MCF 10A (cell line): ENCODE measurements at regions not wholly inside any gene's neighbourhood (a gene's known extent, or its start where the extent isn't known, plus 50 kb on each side); places are given as distances from the start of the nearest gene placed in this dataset.

Experiments used
- BruUV-seq: library from RNA; stranded (reverse); fragments of 400-500 nt; replicated peaks from 2 replicates; lab custom pipeline; 2021; lab: Mats Ljungman, UMichigan
- CTCF ChIA-PET: fragments of 300-600 bp; sonication (Branson Sonifier 250); formaldehyde crosslinking; extraction: SDS; loops from one replicate; lab custom pipeline; 2021; ENCODE audit warnings: antibody characterized with exemption, inconsistent platforms; lab: Yijun Ruan, JAX
- POLR2A ChIA-PET: fragments of 300-600, 350-650 bp; sonication (Branson Sonifier 250); formaldehyde crosslinking; extraction: SDS; loops from one replicate; lab custom pipeline; 2020; ENCODE audit warnings: antibody characterized with exemption, inconsistent platforms; lab: Yijun Ruan, JAX
- DNase-seq: peaks from one replicate; pipeline ENCODE4 v3.0.0-alpha.2; 2018; ENCODE audit not compliant: unreplicated experiment
- H3K27ac Mint-ChIP-seq: one replicate; pipeline ENCODE4 v1.8.0; 2022; ENCODE audit warnings: mild to moderate bottlenecking, low read depth, mixed read lengths; ENCODE audit not compliant: unreplicated experiment
- H3K27me3 Mint-ChIP-seq: one replicate; pipeline ENCODE4 v1.8.0; 2022; ENCODE audit warnings: mixed read lengths; ENCODE audit not compliant: insufficient read depth, unreplicated experiment
- H3K36me3 Mint-ChIP-seq: one replicate; pipeline ENCODE4 v1.8.0; 2022; ENCODE audit warnings: mild to moderate bottlenecking, moderate library complexity, mixed read lengths; ENCODE audit not compliant: insufficient read depth, unreplicated experiment
- H3K4me1 Mint-ChIP-seq: one replicate; pipeline ENCODE4 v1.8.0; 2022; ENCODE audit warnings: mixed read lengths; ENCODE audit not compliant: insufficient read depth, unreplicated experiment
- H3K4me3 Mint-ChIP-seq: one replicate; pipeline ENCODE4 v1.8.0; 2022; ENCODE audit warnings: mild to moderate bottlenecking, moderate library complexity, mixed read lengths; ENCODE audit not compliant: unreplicated experiment
- H3K9me3 Mint-ChIP-seq: one replicate; pipeline ENCODE4 v1.8.0; 2022; ENCODE audit warnings: mixed read lengths; ENCODE audit not compliant: unreplicated experiment
- intact Hi-C: fragments of 100-400 bp; cut with micrococcal nuclease; formaldehyde crosslinking; loops from 2 replicates; pipeline ENCODE4 v1.14.1; 2022
- TF ChIP-seq, protein P1 (sequence below): fragments of 200-600 bp; IDR thresholded peaks from one replicate; pipeline ENCODE4 v1.8.0; 2022; ENCODE audit warnings: antibody characterized with exemption, mild to moderate bottlenecking; ENCODE audit not compliant: unreplicated experiment

DNA sequence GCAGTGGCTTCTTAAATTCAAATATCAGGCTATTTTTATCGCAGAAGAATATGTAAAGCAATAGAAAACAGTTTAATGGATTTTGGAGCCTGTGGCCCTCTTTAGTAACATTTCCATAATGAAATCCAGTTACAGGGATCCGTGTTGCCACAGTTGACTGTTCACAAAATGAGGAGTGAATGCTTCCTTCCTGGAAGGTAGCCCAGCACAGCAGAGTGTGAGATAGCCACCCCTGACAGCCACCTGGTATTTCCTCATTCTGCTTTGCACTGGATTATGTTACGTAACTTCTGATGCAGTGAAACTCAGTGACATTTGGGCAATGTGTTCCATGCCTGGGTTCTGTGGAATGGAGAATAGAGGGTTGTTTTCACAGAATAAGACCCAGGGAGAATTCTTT is 517.2 kb downstream of the RBFOX1 start:
- TF ChIP-seq, protein P1, sequence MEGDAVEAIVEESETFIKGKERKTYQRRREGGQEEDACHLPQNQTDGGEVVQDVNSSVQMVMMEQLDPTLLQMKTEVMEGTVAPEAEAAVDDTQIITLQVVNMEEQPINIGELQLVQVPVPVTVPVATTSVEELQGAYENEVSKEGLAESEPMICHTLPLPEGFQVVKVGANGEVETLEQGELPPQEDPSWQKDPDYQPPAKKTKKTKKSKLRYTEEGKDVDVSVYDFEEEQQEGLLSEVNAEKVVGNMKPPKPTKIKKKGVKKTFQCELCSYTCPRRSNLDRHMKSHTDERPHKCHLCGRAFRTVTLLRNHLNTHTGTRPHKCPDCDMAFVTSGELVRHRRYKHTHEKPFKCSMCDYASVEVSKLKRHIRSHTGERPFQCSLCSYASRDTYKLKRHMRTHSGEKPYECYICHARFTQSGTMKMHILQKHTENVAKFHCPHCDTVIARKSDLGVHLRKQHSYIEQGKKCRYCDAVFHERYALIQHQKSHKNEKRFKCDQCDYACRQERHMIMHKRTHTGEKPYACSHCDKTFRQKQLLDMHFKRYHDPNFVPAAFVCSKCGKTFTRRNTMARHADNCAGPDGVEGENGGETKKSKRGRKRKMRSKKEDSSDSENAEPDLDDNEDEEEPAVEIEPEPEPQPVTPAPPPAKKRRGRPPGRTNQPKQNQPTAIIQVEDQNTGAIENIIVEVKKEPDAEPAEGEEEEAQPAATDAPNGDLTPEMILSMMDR: no peak
- Mint-ChIP-seq H3K27ac (no peak overlapping the region), H3K4me3 (no peak overlapping the region), H3K36me3 (no peaks in the 10 kb centered on the region), H3K27me3 (no peaks in the 10 kb centered on the region), H3K9me3 (peaks cover 51% of the 10 kb centered on the region), H3K4me1 (no peaks in the 10 kb centered on the region)
- no peak for DNase-seq
- BruUV-seq: no TSS peak
- intact Hi-C loops: no loop called here
- CTCF ChIA-PET: no interaction called here
- POLR2A ChIA-PET: no interaction called here

DNA sequence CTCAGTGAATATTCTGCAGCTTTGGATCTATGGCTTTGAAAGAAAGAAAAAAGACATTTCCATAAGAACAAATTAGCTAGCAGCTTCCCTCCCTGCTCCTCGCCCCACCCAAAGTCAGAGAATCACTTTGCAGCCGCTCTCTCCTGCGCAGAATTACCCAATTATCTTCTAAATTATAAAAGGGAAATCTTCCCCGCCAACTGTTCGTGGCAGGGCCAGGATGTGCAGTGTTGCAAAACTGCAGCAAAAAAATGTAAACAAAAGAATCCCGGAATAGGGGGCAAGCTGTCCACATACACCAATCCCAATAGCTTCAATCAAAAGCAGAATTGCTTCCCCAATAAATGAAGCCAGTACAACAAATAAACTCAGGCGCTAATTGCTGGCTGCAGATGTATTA is 510.6 kb downstream of the RBFOX1 start:
- H3K4me1 Mint-ChIP-seq: no peaks in the 10 kb centered on the region
- no peak overlapping the region for H3K4me3 Mint-ChIP-seq
- DNase-seq: no peak
- no peaks in the 10 kb centered on the region for H3K27me3 Mint-ChIP-seq
- TF ChIP-seq, protein P1: no peak
- intact Hi-C loops: no loop called here
- BruUV-seq: no TSS peak
- POLR2A ChIA-PET: no interaction called here
- CTCF ChIA-PET: no interaction called here
- peaks cover 22% of the 10 kb centered on the region for H3K9me3 Mint-ChIP-seq
- H3K27ac Mint-ChIP-seq: no peak overlapping the region
- H3K36me3 Mint-ChIP-seq: no peaks in the 10 kb centered on the region

DNA sequence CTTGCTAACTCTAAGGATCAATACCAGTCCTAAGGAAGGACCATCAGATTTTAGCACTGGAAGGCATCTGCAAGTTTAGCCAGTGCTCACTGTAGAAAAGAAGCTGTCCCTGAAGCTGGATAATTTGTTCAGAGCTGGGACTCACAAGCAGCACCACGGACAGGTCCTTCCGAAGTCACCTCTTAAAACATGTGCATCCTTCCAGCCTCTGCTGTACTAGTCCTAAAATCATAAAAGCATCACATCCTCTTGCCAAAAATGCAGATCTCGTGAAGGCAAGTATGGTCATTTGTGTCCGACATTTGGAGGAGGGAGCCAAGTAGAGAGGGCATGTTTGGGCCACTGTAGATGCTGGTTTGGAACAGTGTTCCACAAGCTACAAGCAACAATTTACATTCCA is 506.9 kb downstream of the RBFOX1 start:
- Mint-ChIP-seq H3K9me3 (peaks cover 20% of the 10 kb centered on the region), H3K27ac (no peak overlapping the region), H3K36me3 (no peaks in the 10 kb centered on the region), H3K27me3 (no peaks in the 10 kb centered on the region), H3K4me1 (no peaks in the 10 kb centered on the region), H3K4me3 (no peak overlapping the region)
- CTCF ChIA-PET: interaction anchor here (0.5 to 0.6 kb wide), 2 partner anchors 47 to 549 kb away, joined by 3 read pairs; no protein-coding TSS in a partner anchor
- POLR2A ChIA-PET: no interaction called here
- intact Hi-C loops: no loop called here
- DNase-seq: no peak
- TF ChIP-seq, protein P1: no peak
- BruUV-seq: no TSS peak

DNA sequence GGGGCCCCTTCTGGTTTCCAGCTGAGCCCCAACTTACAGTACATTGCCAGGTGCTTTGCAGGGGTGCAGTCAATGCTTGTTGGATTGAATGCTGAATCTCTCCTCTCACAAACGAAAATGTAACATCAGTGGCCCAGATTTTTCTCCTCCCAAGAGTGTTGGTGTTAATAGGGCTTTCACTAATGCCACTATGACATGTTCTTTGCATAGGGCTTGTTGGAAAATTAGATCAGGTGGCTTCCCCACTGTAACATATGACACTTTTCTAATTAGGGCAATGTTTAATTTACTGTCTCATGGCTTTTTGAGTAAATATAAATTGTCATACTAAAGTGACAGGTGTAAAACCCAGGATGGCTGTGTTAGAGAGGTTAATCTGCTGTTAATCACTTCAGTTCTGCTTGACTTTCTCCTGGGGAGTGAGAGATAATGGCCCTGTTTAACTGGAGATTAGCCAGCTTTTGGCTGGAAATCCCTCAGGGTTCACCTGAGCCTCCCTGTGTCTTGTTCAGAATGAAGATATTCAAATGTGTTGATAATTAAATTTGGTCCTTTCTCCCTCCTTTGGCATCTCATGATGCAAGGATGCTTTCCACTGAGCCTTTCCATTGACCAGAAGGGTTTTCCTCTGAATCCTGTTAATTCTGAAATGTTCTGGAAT is 502.3 kb downstream of the RBFOX1 start:
- H3K27me3 Mint-ChIP-seq: no peaks in the 10 kb centered on the region
- H3K4me1 Mint-ChIP-seq: no peaks in the 10 kb centered on the region
- H3K9me3 Mint-ChIP-seq: peaks cover 39% of the 10 kb centered on the region
- BruUV-seq: no TSS peak
- TF ChIP-seq, protein P1: no peak
- ChIA-PET POLR2A (no interaction called here), CTCF (no interaction called here)
- intact Hi-C loops: no loop called here
- DNase-seq: no peak
- no peaks in the 10 kb centered on the region for H3K36me3 Mint-ChIP-seq
- H3K27ac Mint-ChIP-seq: no peak overlapping the region
- H3K4me3 Mint-ChIP-seq: no peak overlapping the region
